Thyroid gland (tissue), 4 donors: ENCODE measurements at regions not wholly inside any gene's neighbourhood (a gene's known extent, or its start where the extent isn't known, plus 50 kb on each side); places are given as distances from the start of the nearest gene placed in this dataset.

Experiments
- CTCF ChIP-seq, 6 experiments: fragments of 200-600 bp in 3 of 6; fragments of 450-650 bp in 3 of 6; sonication (generic) in 3 of 6; IDR thresholded peaks; one replicate each; pipeline ENCODE4 v1.5.1; 2016 to 2019; ENCODE audit warnings: antibody characterized with exemption in 6 of 6, mild to moderate bottlenecking in 2 of 6, inconsistent platforms in 1 of 6, moderate library complexity in 1 of 6
- POLR2A ChIP-seq, 2 donors: fragments of 450-650 bp; IDR thresholded peaks; one replicate each; pipeline ENCODE4 v1.6.1; 2017; ENCODE audit warnings: antibody characterized with exemption in 2 of 2, mild to moderate bottlenecking in 2 of 2, moderate library complexity in 1 of 2

- TF ChIP-seq CTCF (IDR thresholded peaks at IDR 0.05) = no peak
- no peak for TF ChIP-seq POLR2A (IDR thresholded peaks at IDR 0.05)
Observed at GRCh38 chr15:91803260-91803659, 50.2 kb upstream of the SLCO3A1 start.
